KOPT-K1 (cell line): ENCODE measurements at regions not wholly inside any gene's neighbourhood (a gene's known extent, or its start where the extent isn't known, plus 50 kb on each side); places are given as distances from the start of the nearest gene placed in this dataset.
"Not testable (repeated sequence)": the region's sequence is repeated elsewhere in the genome, so short reads cannot be mapped to it uniquely, and the experiment has no call there.

Source experiments
- H3K27ac ChIP-seq: fragments of 200-600 bp; sonication (generic); 2 replicates; pipeline ENCODE4 v1.5.1; 2016; ENCODE audit warnings: antibody characterized with exemption, mild to moderate bottlenecking, low read depth, low read length; ENCODE audit not compliant: poor library complexity, severe bottlenecking
- H3K36me3 ChIP-seq: fragments of 200-600 bp; sonication (generic); 2 replicates; pipeline ENCODE4 v1.5.1; 2017; ENCODE audit warnings: antibody characterized with exemption, mild to moderate bottlenecking, low read length, moderate library complexity; ENCODE audit not compliant: insufficient read depth
- H3K9me3 ChIP-seq: fragments of 200-600 bp; sonication (generic); 2 replicates; pipeline ENCODE4 v1.5.1; 2017; ENCODE audit warnings: antibody characterized with exemption, low read length, mild to moderate bottlenecking; ENCODE audit not compliant: insufficient read depth, poor library complexity, severe bottlenecking

- not testable (repeated sequence) for H3K9me3 ChIP-seq, H3K27ac ChIP-seq, H3K36me3 ChIP-seq
These were observed 1565.3 kb downstream of the HACE1 start for GRCh38 chr6:103294376-103294775.

GRCh38 chr6:103284835-103285234 is 1574.9 kb downstream of the HACE1 start:
- Histone ChIP-seq H3K36me3 (no peaks in the 10 kb centered on the region), H3K9me3 (no peaks in the 10 kb centered on the region), H3K27ac (no peak overlapping the region)

- no peak overlapping the region for H3K27ac ChIP-seq
- H3K36me3 ChIP-seq: no peaks in the 10 kb centered on the region
- no peaks in the 10 kb centered on the region for H3K9me3 ChIP-seq
These were observed 1579.3 kb downstream of the HACE1 start for GRCh38 chr6:103280417-103280816.

GRCh38 chr6:103277936-103278335 is 1581.8 kb downstream of the HACE1 start:
- Histone ChIP-seq H3K36me3 (no peaks in the 10 kb centered on the region), H3K27ac (no peak overlapping the region), H3K9me3 (no peaks in the 10 kb centered on the region)

GRCh38 chr6:103273048-103273447 is 1586.7 kb downstream of the HACE1 start:
- no peaks in the 10 kb centered on the region for H3K9me3 ChIP-seq
- no peaks in the 10 kb centered on the region for H3K36me3 ChIP-seq
- H3K27ac ChIP-seq: no peak overlapping the region

GRCh38 chr6:103269581-103269980 is 1590.1 kb downstream of the HACE1 start:
- no peak overlapping the region for H3K27ac ChIP-seq
- no peaks in the 10 kb centered on the region for H3K36me3 ChIP-seq
- no peaks in the 10 kb centered on the region for H3K9me3 ChIP-seq

- Histone ChIP-seq H3K27ac (no peak overlapping the region), H3K9me3 (no peaks in the 10 kb centered on the region), H3K36me3 (no peaks in the 10 kb centered on the region)
These were observed 1591.4 kb downstream of the HACE1 start for GRCh38 chr6:103268335-103268734.

GRCh38 chr6:103264020-103264419 is 1595.7 kb downstream of the HACE1 start:
- H3K36me3 ChIP-seq: no peaks in the 10 kb centered on the region
- H3K27ac ChIP-seq: no peak overlapping the region
- no peaks in the 10 kb centered on the region for H3K9me3 ChIP-seq

- no peaks in the 10 kb centered on the region for H3K9me3 ChIP-seq
- no peak overlapping the region for H3K27ac ChIP-seq
- H3K36me3 ChIP-seq: no peaks in the 10 kb centered on the region
These were observed 1604.6 kb downstream of the HACE1 start for GRCh38 chr6:103255132-103255531.

GRCh38 chr6:103236923-103237322 is 1622.8 kb downstream of the HACE1 start:
- no peaks in the 10 kb centered on the region for H3K36me3 ChIP-seq
- no peaks in the 10 kb centered on the region for H3K9me3 ChIP-seq
- no peak overlapping the region for H3K27ac ChIP-seq

- no peak overlapping the region for H3K27ac ChIP-seq
- H3K36me3 ChIP-seq: no peaks in the 10 kb centered on the region
- peaks cover 8% of the 10 kb centered on the region for H3K9me3 ChIP-seq
These were observed 1628.5 kb downstream of the HACE1 start for GRCh38 chr6:103231181-103231580.

- Histone ChIP-seq H3K9me3 (no peaks in the 10 kb centered on the region), H3K27ac (no peak overlapping the region), H3K36me3 (no peaks in the 10 kb centered on the region)
These were observed 1643.9 kb downstream of the HACE1 start for GRCh38 chr6:103215847-103216246.

GRCh38 chr6:103210686-103211085 is 1649.0 kb downstream of the HACE1 start:
- no peaks in the 10 kb centered on the region for H3K9me3 ChIP-seq
- no peaks in the 10 kb centered on the region for H3K36me3 ChIP-seq
- H3K27ac ChIP-seq: no peak overlapping the region

- no peaks in the 10 kb centered on the region for H3K9me3 ChIP-seq
- H3K27ac ChIP-seq: no peak overlapping the region
- H3K36me3 ChIP-seq: no peaks in the 10 kb centered on the region
These were observed 1661.3 kb downstream of the HACE1 start for GRCh38 chr6:103198386-103198785.

- no peaks in the 10 kb centered on the region for H3K9me3 ChIP-seq
- H3K36me3 ChIP-seq: no peaks in the 10 kb centered on the region
- H3K27ac ChIP-seq: no peak overlapping the region
These were observed 1666.3 kb downstream of the HACE1 start for GRCh38 chr6:103193413-103193812.

- Histone ChIP-seq H3K36me3 (no peaks in the 10 kb centered on the region), H3K27ac (no peak overlapping the region), H3K9me3 (no peaks in the 10 kb centered on the region)
These were observed 1668.2 kb downstream of the HACE1 start for GRCh38 chr6:103191391-103192093.
